ENCODE measurements at regions not wholly inside any gene's neighbourhood (a gene's known extent, or its start where the extent isn't known, plus 50 kb on each side); places are given as distances from the start of the nearest gene placed in this dataset.

DNA sequence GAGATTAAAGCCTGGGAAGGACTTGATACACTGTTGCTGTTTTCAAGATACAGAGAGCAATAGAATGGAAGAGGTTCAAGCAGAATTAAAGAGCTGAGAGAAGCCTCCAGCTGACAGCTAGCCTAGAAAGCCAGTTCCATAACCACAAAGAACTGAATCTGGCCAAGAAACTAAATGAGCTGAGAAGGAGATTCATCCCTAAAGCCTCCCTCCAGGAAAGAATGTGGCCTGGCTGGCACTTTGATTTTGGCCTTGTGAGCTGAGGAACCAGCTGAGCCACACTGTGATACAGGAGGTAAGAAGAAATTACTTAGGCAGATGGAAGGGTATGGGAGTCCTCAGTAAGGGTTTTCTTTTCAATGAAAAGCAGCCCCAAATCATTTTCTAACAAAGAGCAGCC, 324.1 kb downstream of the PHF14 start:
- Histone ChIP-seq H3K9me1 (ENCODE audit: control insufficient read depth, insufficient read depth, low read length) (no peaks in the 10 kb centered on the region), H3K79me2 (ENCODE audit: control insufficient read depth, insufficient read depth, low read length) (no peaks in the 10 kb centered on the region), H3K4me1 (replicated peaks in 1 of 2; ENCODE audit: control insufficient read depth in 2 of 2, insufficient read depth in 2 of 2, low read length in 2 of 2) (no peaks in the 10 kb centered on the region), H4K20me1 (replicated peaks; ENCODE audit: control insufficient read depth, insufficient read depth, low read length) (no peaks in the 10 kb centered on the region), H3K27me3 (ENCODE audit: control insufficient read depth in 2 of 2, insufficient read depth in 2 of 2, low read length in 2 of 2) (no peaks in the 10 kb centered on the region), H3K27ac (ENCODE audit: extremely low read depth, low read depth, low read length) (no peak overlapping the region), H3K36me3 (ENCODE audit: control insufficient read depth, insufficient read depth, low read length) (no peaks in the 10 kb centered on the region), H2AFZ (ENCODE audit: low read depth, low read length) (peak overlapping the region; percentile 44), H3K9ac (ENCODE audit: insufficient read depth in 1 of 2, low read depth in 2 of 2, low read length in 2 of 2) (no peak overlapping the region), H3K9me3 (replicated peaks; ENCODE audit: control insufficient read depth, insufficient read depth, low read depth, low read length) (no peaks in the 10 kb centered on the region), H3K4me3 (no peak overlapping the region), H3K4me2 (ENCODE audit: insufficient read depth, low read length) (no peak overlapping the region)
- intact Hi-C loops (cut with micrococcal nuclease): no loop called here
- ChIA-PET CTCF (ENCODE audit: low intra/inter-chr PET ratio) (no interaction called here), POLR2A (interaction anchor here (0.6 to 1.1 kb wide), 2 partner anchors 10 to 16 kb away, joined by 3 to 4 read pairs; no protein-coding TSS in a partner anchor)
- BruUV-seq (replicated peaks): no TSS peak
- ATAC-seq (peak; percentile 33), FAIRE-seq (no peak), DNase-seq (ENCODE audit: extremely low read depth in 1 of 4, low spot score in 3 of 4) (no peak)
- TF ChIP-seq FOXJ3 (CRISPR knock-in tag; IDR thresholded peaks at IDR 0.05) (no peak), MAFG (tag; conservative IDR thresholded peaks at IDR 0.05) (no peak), HNRNPL (IDR thresholded peaks at IDR 0.05; ENCODE audit: low read depth, low read length) (no peak), ZNF143 (CRISPR knock-in tag; IDR thresholded peaks at IDR 0.05) (no peak)
- in situ Hi-C loops (cut with MboI): no loop called here

- 0 out of 2 replicates have a peak overlapping the region, but pooled peaks have one; percentile 44 for H2AFZ ChIP-seq (ENCODE audit: low read depth, low read length)
- H3K9ac ChIP-seq (ENCODE audit: insufficient read depth in 1 of 2, low read depth in 2 of 2, low read length in 2 of 2): no peak overlapping the region
- ATAC-seq (peak; percentile 97), FAIRE-seq (peak; percentile 62), DNase-seq (ENCODE audit: extremely low read depth in 1 of 4, low spot score in 3 of 4) (peak in 1 of 4 experiments; percentile 47)
- no TSS peak for BruUV-seq (replicated peaks)
- H3K9me3 ChIP-seq (replicated peaks; ENCODE audit: control insufficient read depth, insufficient read depth, low read depth, low read length): no peaks in the 10 kb centered on the region
- H3K4me1 ChIP-seq (replicated peaks in 1 of 2; ENCODE audit: control insufficient read depth in 2 of 2, insufficient read depth in 2 of 2, low read length in 2 of 2): no peaks in the 10 kb centered on the region
- ChIA-PET POLR2A (interaction anchor here (0.6 to 1.1 kb wide), 2 partner anchors 10 to 15 kb away, joined by 3 to 4 read pairs; no protein-coding TSS in a partner anchor), CTCF (ENCODE audit: low intra/inter-chr PET ratio) (no interaction called here)
- H4K20me1 ChIP-seq (replicated peaks; ENCODE audit: control insufficient read depth, insufficient read depth, low read length): no peaks in the 10 kb centered on the region
- no peak overlapping the region for H3K27ac ChIP-seq (ENCODE audit: extremely low read depth, low read depth, low read length)
- in situ Hi-C loops (cut with MboI) (no loop called here), intact Hi-C loops (cut with micrococcal nuclease) (no loop called here)
- no peaks in the 10 kb centered on the region for H3K79me2 ChIP-seq (ENCODE audit: control insufficient read depth, insufficient read depth, low read length)
- H3K27me3 ChIP-seq (ENCODE audit: control insufficient read depth in 2 of 2, insufficient read depth in 2 of 2, low read length in 2 of 2): no peaks in the 10 kb centered on the region
- H3K4me3 ChIP-seq: no peak overlapping the region
- H3K9me1 ChIP-seq (ENCODE audit: control insufficient read depth, insufficient read depth, low read length): no peaks in the 10 kb centered on the region
- H3K4me2 ChIP-seq (ENCODE audit: insufficient read depth, low read length): no peak overlapping the region
- 26% methylated on average over 11 of the region's 11 CpGs for WGBS (ENCODE audit: insufficient coverage, low coverage, missing lambda C conversion rate)
- H3K36me3 ChIP-seq (ENCODE audit: control insufficient read depth, insufficient read depth, low read length): no peaks in the 10 kb centered on the region
- TF ChIP-seq TCF15 (CRISPR knock-in tag; IDR thresholded peaks at IDR 0.05): no peak
- TF ChIP-seq EGR1 (conservative IDR thresholded peaks at IDR 0.05): peak; percentile 60
Measured at GRCh38 chr7:11298220-11298619, 324.5 kb downstream of the PHF14 start.
